ENCODE measurements at regions not wholly inside any gene's neighbourhood (a gene's known extent, or its start where the extent isn't known, plus 50 kb on each side); places are given as distances from the start of the nearest gene placed in this dataset.

- no peak for TF ChIP-seq CTCF (IDR thresholded peaks at IDR 0.05; ENCODE audit: low read length)
- no peak for TF ChIP-seq EZH2 (IDR thresholded peaks at IDR 0.05; ENCODE audit: borderline replicate concordance, low read length)
Measured at GRCh38 chr1:117682372-117682771, 76.5 kb downstream of the TENT5C start.
